ENCODE measurements at regions not wholly inside any gene's neighbourhood (a gene's known extent, or its start where the extent isn't known, plus 50 kb on each side); places are given as distances from the start of the nearest gene placed in this dataset.

GRCh38 chr13:31424130-31424729 lies 224.5 kb downstream of the B3GLCT start:
- Mint-ChIP-seq H3K27me3 (ENCODE audit: unreplicated experiment) (peaks cover 32% of the 10 kb centered on the region), H3K4me1 (ENCODE audit: unreplicated experiment) (peaks cover 4% of the 10 kb centered on the region), H3K4me3 (ENCODE audit: unreplicated experiment) (no peak overlapping the region), H3K9me3 (ENCODE audit: unreplicated experiment) (no peaks in the 10 kb centered on the region), H3K27ac (ENCODE audit: unreplicated experiment) (no peak overlapping the region), H3K36me3 (ENCODE audit: unreplicated experiment) (no peaks in the 10 kb centered on the region)
- DNase-seq (ENCODE audit: extremely low spot score, unreplicated experiment): peak; percentile 92
- TF ChIP-seq CTCF (IDR thresholded peaks at IDR 0.05): peak; percentile 98

- TF ChIP-seq CTCF (IDR thresholded peaks at IDR 0.05): no peak
- Mint-ChIP-seq H3K4me3 (ENCODE audit: unreplicated experiment) (no peak overlapping the region), H3K27me3 (ENCODE audit: unreplicated experiment) (peaks cover 25% of the 10 kb centered on the region), H3K27ac (ENCODE audit: unreplicated experiment) (no peak overlapping the region), H3K36me3 (ENCODE audit: unreplicated experiment) (no peaks in the 10 kb centered on the region), H3K4me1 (ENCODE audit: unreplicated experiment) (peaks cover 4% of the 10 kb centered on the region), H3K9me3 (ENCODE audit: unreplicated experiment) (no peaks in the 10 kb centered on the region)
- DNase-seq (ENCODE audit: extremely low spot score, unreplicated experiment): no peak
Measured at GRCh38 chr13:31426395-31426794, 226.6 kb downstream of the B3GLCT start.

- Mint-ChIP-seq H3K4me1 (ENCODE audit: unreplicated experiment) (peaks cover 4% of the 10 kb centered on the region), H3K27me3 (ENCODE audit: unreplicated experiment) (peaks cover 17% of the 10 kb centered on the region), H3K36me3 (ENCODE audit: unreplicated experiment) (no peaks in the 10 kb centered on the region), H3K27ac (ENCODE audit: unreplicated experiment) (no peak overlapping the region), H3K9me3 (ENCODE audit: unreplicated experiment) (no peaks in the 10 kb centered on the region), H3K4me3 (ENCODE audit: unreplicated experiment) (no peak overlapping the region)
- no peak for TF ChIP-seq CTCF (IDR thresholded peaks at IDR 0.05)
- no peak for DNase-seq (ENCODE audit: extremely low spot score, unreplicated experiment)
Measured at GRCh38 chr13:31427151-31428100, 227.7 kb downstream of the B3GLCT start.

- Mint-ChIP-seq H3K4me3 (ENCODE audit: unreplicated experiment) (no peak overlapping the region), H3K36me3 (ENCODE audit: unreplicated experiment) (no peaks in the 10 kb centered on the region), H3K4me1 (ENCODE audit: unreplicated experiment) (no peaks in the 10 kb centered on the region), H3K9me3 (ENCODE audit: unreplicated experiment) (no peaks in the 10 kb centered on the region), H3K27me3 (ENCODE audit: unreplicated experiment) (peaks cover 45% of the 10 kb centered on the region), H3K27ac (ENCODE audit: unreplicated experiment) (no peak overlapping the region)
- DNase-seq (ENCODE audit: extremely low spot score, unreplicated experiment): no peak
- TF ChIP-seq CTCF (IDR thresholded peaks at IDR 0.05): peak; percentile 95
Measured at GRCh38 chr13:31431722-31432137, 232.0 kb downstream of the B3GLCT start.

GRCh38 chr13:31433207-31433606 lies 233.4 kb downstream of the B3GLCT start:
- no peaks in the 10 kb centered on the region for H3K36me3 Mint-ChIP-seq (ENCODE audit: unreplicated experiment)
- no peak overlapping the region for H3K27ac Mint-ChIP-seq (ENCODE audit: unreplicated experiment)
- H3K4me1 Mint-ChIP-seq (ENCODE audit: unreplicated experiment): no peaks in the 10 kb centered on the region
- TF ChIP-seq CTCF (IDR thresholded peaks at IDR 0.05): no peak
- H3K9me3 Mint-ChIP-seq (ENCODE audit: unreplicated experiment): no peaks in the 10 kb centered on the region
- no peak overlapping the region for H3K4me3 Mint-ChIP-seq (ENCODE audit: unreplicated experiment)
- no peak for DNase-seq (ENCODE audit: extremely low spot score, unreplicated experiment)
- peaks cover 54% of the 10 kb centered on the region for H3K27me3 Mint-ChIP-seq (ENCODE audit: unreplicated experiment)

Data from osteocyte (in vitro differentiated cells).